Ovary (tissue), 7 donors: ENCODE measurements at regions not wholly inside any gene's neighbourhood (a gene's known extent, or its start where the extent isn't known, plus 50 kb on each side); places are given as distances from the start of the nearest gene placed in this dataset.

Experiments
- DNase-seq, 5 donors: peaks; one replicate each; pipeline ENCODE4 v3.0.0-alpha.2; 2019 to 2020
- H3K27ac ChIP-seq, 2 donors: fragments of 200-600 bp; one replicate each; pipeline versions ENCODE4 v1.5.1 to v1.8.0; 2019 to 2022
- H3K27me3 ChIP-seq: fragments of 200-600 bp; one replicate; pipeline ENCODE4 v1.8.0; 2022
- H3K36me3 ChIP-seq: fragments of 200-600 bp; sonication (generic); one replicate; pipeline ENCODE4 v1.5.1; 2019
- H3K4me1 ChIP-seq: one replicate; pipeline ENCODE4 v1.8.1; 2013; ENCODE audit warnings: mild to moderate bottlenecking, moderate library complexity; ENCODE audit not compliant: insufficient read depth
- H3K4me3 ChIP-seq: fragments of 200-600 bp; sonication (generic); one replicate; pipeline ENCODE4 v1.5.1; 2017
- H3K9me3 ChIP-seq, 2 donors: fragments of 200-600 bp in 1 of 2; sonication (generic) in 1 of 2; one replicate each; pipeline versions ENCODE4 v1.5.1 to v1.8.1; 2013 to 2019; ENCODE audit warnings: mild to moderate bottlenecking in 1 of 2, moderate library complexity in 1 of 2
- CTCF ChIP-seq, 3 donors: fragments of 450-650 bp in 2 of 3; fragments of 200-600 bp in 1 of 3; IDR thresholded peaks; one replicate each; pipeline versions ENCODE4 v1.5.1 to v1.8.0; 2016 to 2022; ENCODE audit warnings: antibody characterized with exemption in 3 of 3, mild to moderate bottlenecking in 1 of 3
- EP300 ChIP-seq: sonication (generic); formaldehyde crosslinking; IDR thresholded peaks from one replicate; pipeline ENCODE4 v1.6.1; 2017; ENCODE audit warnings: antibody characterized with exemption
- POLR2A ChIP-seq: fragments of 450-650 bp; IDR thresholded peaks from one replicate; pipeline ENCODE4 v1.6.1; 2017; ENCODE audit warnings: antibody characterized with exemption, mild to moderate bottlenecking, moderate library complexity
- WGBS, 3 donors: extraction: QIAGEN DNeasy Blood & Tissue Kit in 1 of 3; methylation state at CpG; one replicate each; pipeline versions ENCODE4 v1.1.5 to v1.1.7; 2013 to 2017; 5-methylcytosine and 5-hydroxymethylcytosine counted together
- intact Hi-C, 4 donors: fragments of 100-400 bp; cut with DNase I; formaldehyde crosslinking; loops; one replicate each; pipeline versions ENCODE4 v1.11.0 to v1.15.1; 2022 to 2023
- donor health status: DM: no; HTN: no; CAD: no; lungs with moderate emphysema.
- donor health status: DM: no; HTN: no; CAD: no.
- donor health status: Bipolar disorder and iron deficiency.
- donor health status: DM: no; HTN: no; CAD: no.
- donor health status: DM: yes; HTN: yes; CAD: no.

GRCh38 chr5:129382921-129383672, 77.0 kb upstream of the ADAMTS19 start:
- DNase-seq = no peak
- WGBS, 3 donors = 57 to 63% (median 60%) methylated on average over 1 of the region's 1 CpG

GRCh38 chr5:129384193-129384592, 75.9 kb upstream of the ADAMTS19 start:
- H3K36me3 ChIP-seq = no peaks in the 10 kb centered on the region
- DNase-seq = no peak
- no peak overlapping the region for H3K4me3 ChIP-seq
- no peaks in the 10 kb centered on the region for H3K4me1 ChIP-seq
- no peaks in the 10 kb centered on the region for H3K9me3 ChIP-seq
- no peaks in the 10 kb centered on the region for H3K27me3 ChIP-seq
- intact Hi-C loops = loop anchor here in 1 of 4 donors (10.0 kb wide), 1 partner anchor 181 kb away; no protein-coding TSS in a partner anchor
- no peak for TF ChIP-seq POLR2A
- no peak for TF ChIP-seq EP300
- no peak for TF ChIP-seq CTCF (IDR thresholded peaks at IDR 0.05)
- no peak overlapping the region for H3K27ac ChIP-seq
- 69 to 83% (median 81%) methylated on average over 4 of the region's 4 CpGs for WGBS, 3 donors

More at GRCh38 chr5:129382921-129383672, 77.0 kb upstream of the ADAMTS19 start:
- no peaks in the 10 kb centered on the region for H3K27me3 ChIP-seq
- H3K36me3 ChIP-seq = no peaks in the 10 kb centered on the region
- no peak overlapping the region for H3K4me3 ChIP-seq
- TF ChIP-seq EP300 (no peak), CTCF (IDR thresholded peaks at IDR 0.05) (no peak), POLR2A (no peak)
- intact Hi-C loops = loop anchor here in 1 of 4 donors (10.0 kb wide), 1 partner anchor 182 kb away; no protein-coding TSS in a partner anchor
- H3K27ac ChIP-seq = no peak overlapping the region
- H3K4me1 ChIP-seq = no peaks in the 10 kb centered on the region
- H3K9me3 ChIP-seq = no peaks in the 10 kb centered on the region

- Histone ChIP-seq H3K27me3 (no peaks in the 10 kb centered on the region), H3K27ac (no peak overlapping the region), H3K4me3 (no peak overlapping the region), H3K9me3 (no peaks in the 10 kb centered on the region), H3K36me3 (no peaks in the 10 kb centered on the region), H3K4me1 (no peaks in the 10 kb centered on the region)
- no peak for DNase-seq
- intact Hi-C loops = loop anchor here in 1 of 4 donors (10.0 kb wide), 1 partner anchor 180 kb away; no protein-coding TSS in a partner anchor
- 83 to 93% (median 84%) methylated on average over 1 of the region's 1 CpG for WGBS, 3 donors
- TF ChIP-seq POLR2A (no peak), EP300 (no peak), CTCF (IDR thresholded peaks at IDR 0.05) (no peak)
Measured at GRCh38 chr5:129384736-129385135, 75.4 kb upstream of the ADAMTS19 start.

- Histone ChIP-seq H3K36me3 (no peaks in the 10 kb centered on the region), H3K27me3 (no peaks in the 10 kb centered on the region), H3K27ac (no peak overlapping the region), H3K4me1 (no peaks in the 10 kb centered on the region), H3K9me3 (no peaks in the 10 kb centered on the region), H3K4me3 (no peak overlapping the region)
- WGBS, 3 donors = 52 to 82% (median 81%) methylated on average over 2 of the region's 2 CpGs
- intact Hi-C loops = loop anchor here in 1 of 4 donors (10.0 kb wide), 1 partner anchor 177 kb away; no protein-coding TSS in a partner anchor
- TF ChIP-seq CTCF (IDR thresholded peaks at IDR 0.05) (no peak), EP300 (no peak), POLR2A (no peak)
- DNase-seq = no peak
Measured at GRCh38 chr5:129387944-129388343, 72.2 kb upstream of the ADAMTS19 start.
